CD14-positive monocyte (primary cell): ENCODE measurements at regions not wholly inside any gene's neighbourhood (a gene's known extent, or its start where the extent isn't known, plus 50 kb on each side); places are given as distances from the start of the nearest gene placed in this dataset.

Experiments used
- DNase-seq, 3 donors: peaks; one replicate each; pipeline ENCODE4 v3.0.0-alpha.2; 2011 to 2022
- H2AFZ ChIP-seq: 2 replicates; pipeline ENCODE4 v1.6.0; 2012; ENCODE audit warnings: mild to moderate bottlenecking, low read depth, low read length, inconsistent platforms; ENCODE audit not compliant: insufficient read depth, poor library complexity, severe bottlenecking
- H3K27ac ChIP-seq, 2 donors: 1 replicate in 1 of 2; 2 replicates in 1 of 2; pipeline ENCODE4 v1.5.1; 2012 to 2013; ENCODE audit warnings: low read length in 2 of 2, control low read depth in 1 of 2, inconsistent platforms in 1 of 2, low read depth in 1 of 2, mild to moderate bottlenecking in 1 of 2
- H3K27me3 ChIP-seq, 2 donors: one replicate each; pipeline versions ENCODE4 v1.6.0 to v1.6.1; 2011 to 2013; ENCODE audit warnings: low read length in 2 of 2; ENCODE audit not compliant: control insufficient read depth in 2 of 2, insufficient read depth in 2 of 2
- H3K36me3 ChIP-seq, 2 donors: replicated peaks in 1 of 2; 1 replicate in 1 of 2; 2 replicates in 1 of 2; pipeline versions ENCODE4 v1.5.1 to v1.6.1; 2012 to 2013; ENCODE audit warnings: low read length in 2 of 2, control low read depth in 1 of 2, inconsistent platforms in 1 of 2, mild to moderate bottlenecking in 1 of 2; ENCODE audit not compliant: insufficient read depth in 2 of 2, control insufficient read depth in 1 of 2
- H3K4me1 ChIP-seq, 2 donors: 1 replicate in 1 of 2; 2 replicates in 1 of 2; pipeline versions ENCODE4 v1.5.1 to v1.6.1; 2012 to 2013; ENCODE audit warnings: low read length in 2 of 2, control low read depth in 1 of 2, inconsistent platforms in 1 of 2, mild to moderate bottlenecking in 1 of 2, moderate library complexity in 1 of 2; ENCODE audit not compliant: insufficient read depth in 2 of 2, control insufficient read depth in 1 of 2
- H3K4me2 ChIP-seq: replicated peaks from 2 replicates; pipeline ENCODE3; 2012; ENCODE audit warnings: low read length, moderate library complexity, mild to moderate bottlenecking; ENCODE audit not compliant: poor library complexity, severe bottlenecking; ENCODE audit errors: extremely low read depth
- H3K4me3 ChIP-seq, 3 experiments: fragments of 200-600 bp in 1 of 3; sonication (generic) in 1 of 3; replicated peaks in 1 of 3; 1 replicate in 2 of 3; 2 replicates in 1 of 3; pipeline ENCODE4 v1.5.1; 2011 to 2013; ENCODE audit warnings: low read length in 3 of 3, mild to moderate bottlenecking in 3 of 3, control low read depth in 2 of 3, low read depth in 2 of 3, inconsistent platforms in 1 of 3, moderate library complexity in 1 of 3
- H3K79me2 ChIP-seq: 2 replicates; pipeline ENCODE4 v1.6.0; 2012; ENCODE audit warnings: mild to moderate bottlenecking, control low read depth, inconsistent platforms, low read length, moderate library complexity; ENCODE audit not compliant: insufficient read depth
- H3K9ac ChIP-seq: 2 replicates; pipeline ENCODE4 v1.6.0; 2017; ENCODE audit warnings: low read length, mild to moderate bottlenecking; ENCODE audit not compliant: insufficient read depth, poor library complexity, severe bottlenecking
- H3K9me3 ChIP-seq, 2 donors: replicated peaks in 1 of 2; 1 replicate in 1 of 2; 2 replicates in 1 of 2; pipeline versions ENCODE4 v1.5.1 to v1.6.1; 2012 to 2013; ENCODE audit warnings: low read length in 2 of 2, control low read depth in 1 of 2; ENCODE audit not compliant: control insufficient read depth in 1 of 2, insufficient read depth in 1 of 2
- H4K20me1 ChIP-seq: 2 replicates; pipeline ENCODE4 v1.6.0; 2012; ENCODE audit warnings: mild to moderate bottlenecking, low read length, control low read depth, moderate library complexity; ENCODE audit not compliant: insufficient read depth
- H3K27ac Mint-ChIP-seq, 7 donors: one replicate each; pipeline ENCODE4 v1.8.0; 2020; ENCODE audit warnings: mild to moderate bottlenecking in 7 of 7, mixed read lengths in 7 of 7, moderate library complexity in 6 of 7, inconsistent platforms in 2 of 7
- H3K27me3 Mint-ChIP-seq, 3 donors: one replicate each; pipeline ENCODE4 v1.8.0; 2021 to 2022; ENCODE audit warnings: low read depth in 3 of 3, mild to moderate bottlenecking in 3 of 3, mixed read lengths in 3 of 3, moderate library complexity in 3 of 3, inconsistent platforms in 1 of 3
- H3K36me3 Mint-ChIP-seq, 2 donors: one replicate each; pipeline ENCODE4 v1.8.0; 2020; ENCODE audit warnings: mixed read lengths in 2 of 2, inconsistent platforms in 1 of 2, mild to moderate bottlenecking in 1 of 2
- H3K4me1 Mint-ChIP-seq: one replicate; pipeline ENCODE4 v1.8.0; 2020; ENCODE audit warnings: mild to moderate bottlenecking, mixed read lengths
- H3K4me3 Mint-ChIP-seq, 2 donors: one replicate each; pipeline ENCODE4 v1.8.0; 2020; ENCODE audit warnings: mild to moderate bottlenecking in 2 of 2, mixed read lengths in 2 of 2, moderate library complexity in 1 of 2
- H3K9me3 Mint-ChIP-seq, 7 donors: one replicate each; pipeline ENCODE4 v1.8.0; 2020 to 2022; ENCODE audit warnings: mixed read lengths in 7 of 7, mild to moderate bottlenecking in 6 of 7, moderate library complexity in 6 of 7, inconsistent platforms in 2 of 7
- CTCF ChIP-seq: fragments of 200-600 bp; IDR thresholded peaks from one replicate; pipeline ENCODE4 v1.8.0; 2022; ENCODE audit warnings: antibody characterized with exemption, mild to moderate bottlenecking
- WGBS: methylation state at CpG from one replicate; pipeline ENCODE4 v1.1.5; 2013; ENCODE audit warnings: missing lambda C conversion rate; ENCODE audit not compliant: insufficient coverage; 5-methylcytosine and 5-hydroxymethylcytosine counted together
- intact Hi-C, 2 donors: fragments of 100-400 bp; cut with micrococcal nuclease; formaldehyde crosslinking; loops; one replicate each; pipeline versions ENCODE4 v1.15.0 to v1.15.1; 2023

GRCh38 chr2:436205-436604 lies 148.3 kb upstream of the ALKAL2 start:
- H3K4me3 ChIP-seq, result no peak overlapping the region
- H2AFZ ChIP-seq, result no peak overlapping the region
- no peaks in the 10 kb centered on the region for H3K79me2 ChIP-seq
- intact Hi-C loops, result no loop called here
- no peak overlapping the region for H3K27ac ChIP-seq
- DNase-seq, result no peak
- no peak overlapping the region for H3K4me2 ChIP-seq
- H3K36me3 Mint-ChIP-seq, result no peaks in the 10 kb centered on the region
- H3K9ac ChIP-seq, result no peak overlapping the region
- H3K4me1 Mint-ChIP-seq, result no peaks in the 10 kb centered on the region
- no peak for TF ChIP-seq CTCF
- no peak overlapping the region for H3K27ac Mint-ChIP-seq
- 100% methylated on average over 7 of the region's 14 CpGs for WGBS
- H3K4me1 ChIP-seq, result no peaks in the 10 kb centered on the region
- no peaks in the 10 kb centered on the region for H4K20me1 ChIP-seq
- H3K9me3 ChIP-seq, result peaks cover 0 to 7% of the 10 kb centered on the region in 2 donors
- no peak overlapping the region for H3K4me3 Mint-ChIP-seq
- H3K36me3 ChIP-seq, result no peaks in the 10 kb centered on the region
- H3K27me3 ChIP-seq, result no peaks in the 10 kb centered on the region
- H3K9me3 Mint-ChIP-seq, result peaks cover 0 to 3% (median 0%) of the 10 kb centered on the region in 7 donors
- peaks cover 2 to 4% (median 3%) of the 10 kb centered on the region in 3 donors for H3K27me3 Mint-ChIP-seq

- H3K4me1 Mint-ChIP-seq, result peaks cover 11% of the 10 kb centered on the region
- intact Hi-C loops, result no loop called here
- no peak overlapping the region for H3K27ac ChIP-seq
- no peak overlapping the region for H3K4me2 ChIP-seq
- H4K20me1 ChIP-seq, result no peaks in the 10 kb centered on the region
- H3K27me3 Mint-ChIP-seq, result peaks cover 4 to 15% (median 9%) of the 10 kb centered on the region in 3 donors
- no peaks in the 10 kb centered on the region for H3K79me2 ChIP-seq
- no peaks in the 10 kb centered on the region for H3K36me3 ChIP-seq
- DNase-seq, result no peak
- no peaks in the 10 kb centered on the region for H3K27me3 ChIP-seq
- no peak overlapping the region for H2AFZ ChIP-seq
- H3K36me3 Mint-ChIP-seq, result no peaks in the 10 kb centered on the region
- no peak for TF ChIP-seq CTCF
- H3K4me3 Mint-ChIP-seq, result no peak overlapping the region
- no peak overlapping the region for H3K4me3 ChIP-seq
- H3K9me3 ChIP-seq, result peaks cover 0 to 7% of the 10 kb centered on the region in 2 donors
- no peak overlapping the region for H3K9ac ChIP-seq
- no peaks in the 10 kb centered on the region for H3K4me1 ChIP-seq
- peak overlapping the region in 1 of 7 donors; percentile 24 for H3K27ac Mint-ChIP-seq
- H3K9me3 Mint-ChIP-seq, result peaks cover 0 to 3% (median 0%) of the 10 kb centered on the region in 7 donors
Observed at GRCh38 chr2:434625-435024, 146.7 kb upstream of the ALKAL2 start.
